Effector memory CD4-positive, alpha-beta T cell (primary cell): ENCODE measurements at regions not wholly inside any gene's neighbourhood (a gene's known extent, or its start where the extent isn't known, plus 50 kb on each side); places are given as distances from the start of the nearest gene placed in this dataset.

Experiments used
- DNase-seq, 3 donors: peaks; one replicate each; pipeline ENCODE4 v3.0.0-alpha.2; 2020
- H3K27ac ChIP-seq: 2 replicates; pipeline ENCODE4 v1.7.0; 2013; ENCODE audit warnings: mild to moderate bottlenecking, low read length, moderate library complexity; ENCODE audit not compliant: insufficient read depth, poor library complexity, severe bottlenecking
- H3K27me3 ChIP-seq: replicated peaks from 2 replicates; pipeline ENCODE4 v1.7.0; 2013; ENCODE audit warnings: mild to moderate bottlenecking, low read length; ENCODE audit not compliant: insufficient read depth, control insufficient read depth, poor library complexity, severe bottlenecking
- H3K36me3 ChIP-seq: 2 replicates; pipeline ENCODE4 v1.7.0; 2013; ENCODE audit warnings: mild to moderate bottlenecking, low read length, moderate library complexity; ENCODE audit not compliant: control insufficient read depth, insufficient read depth
- H3K4me1 ChIP-seq: 2 replicates; pipeline ENCODE4 v1.7.0; 2013; ENCODE audit warnings: low read length, mild to moderate bottlenecking; ENCODE audit not compliant: control insufficient read depth, insufficient read depth, poor library complexity, severe bottlenecking
- H3K4me3 ChIP-seq: 2 replicates; pipeline ENCODE4 v1.7.0; 2013; ENCODE audit warnings: low read length, low read depth, mild to moderate bottlenecking; ENCODE audit not compliant: insufficient read depth, poor library complexity, severe bottlenecking
- H3K9me3 ChIP-seq: 2 replicates; pipeline ENCODE4 v1.7.0; 2013; ENCODE audit warnings: mild to moderate bottlenecking, low read length, moderate library complexity; ENCODE audit not compliant: control insufficient read depth

GRCh38 chr6:14273191-14273590 lies 155.6 kb downstream of the CD83 start:
- Histone ChIP-seq H3K27me3 (no peaks in the 10 kb centered on the region), H3K9me3 (no peaks in the 10 kb centered on the region), H3K4me3 (no peak overlapping the region), H3K36me3 (no peaks in the 10 kb centered on the region), H3K27ac (no peak overlapping the region), H3K4me1 (peaks cover 29% of the 10 kb centered on the region)
- DNase-seq: no peak

- H3K27ac ChIP-seq: no peak overlapping the region
- no peak for DNase-seq
- H3K4me3 ChIP-seq: no peak overlapping the region
- no peaks in the 10 kb centered on the region for H3K27me3 ChIP-seq
- no peaks in the 10 kb centered on the region for H3K36me3 ChIP-seq
- H3K4me1 ChIP-seq: peaks cover 29% of the 10 kb centered on the region
- no peaks in the 10 kb centered on the region for H3K9me3 ChIP-seq
These were observed 156.4 kb downstream of the CD83 start for GRCh38 chr6:14274016-14274415.

GRCh38 chr6:14274546-14275492 lies 157.2 kb downstream of the CD83 start:
- peaks cover 29% of the 10 kb centered on the region for H3K4me1 ChIP-seq
- no peak overlapping the region for H3K27ac ChIP-seq
- H3K9me3 ChIP-seq: no peaks in the 10 kb centered on the region
- no peak for DNase-seq
- no peaks in the 10 kb centered on the region for H3K27me3 ChIP-seq
- H3K4me3 ChIP-seq: no peak overlapping the region
- no peaks in the 10 kb centered on the region for H3K36me3 ChIP-seq

GRCh38 chr6:14275493-14275851 lies 157.9 kb downstream of the CD83 start:
- Histone ChIP-seq H3K27ac (no peak overlapping the region), H3K4me1 (peaks cover 29% of the 10 kb centered on the region), H3K4me3 (no peak overlapping the region), H3K36me3 (no peaks in the 10 kb centered on the region), H3K9me3 (no peaks in the 10 kb centered on the region), H3K27me3 (no peaks in the 10 kb centered on the region)
- DNase-seq: no peak

GRCh38 chr6:14276071-14276470 lies 158.5 kb downstream of the CD83 start:
- H3K4me1 ChIP-seq: peaks cover 27% of the 10 kb centered on the region
- H3K4me3 ChIP-seq: no peak overlapping the region
- H3K27me3 ChIP-seq: no peaks in the 10 kb centered on the region
- DNase-seq: no peak
- no peak overlapping the region for H3K27ac ChIP-seq
- no peaks in the 10 kb centered on the region for H3K9me3 ChIP-seq
- H3K36me3 ChIP-seq: no peaks in the 10 kb centered on the region

- Histone ChIP-seq H3K27ac (no peak overlapping the region), H3K4me3 (no peak overlapping the region), H3K27me3 (no peaks in the 10 kb centered on the region), H3K4me1 (peaks cover 26% of the 10 kb centered on the region), H3K36me3 (no peaks in the 10 kb centered on the region), H3K9me3 (no peaks in the 10 kb centered on the region)
- no peak for DNase-seq
These were observed 159.3 kb downstream of the CD83 start for GRCh38 chr6:14276667-14277404.

- no peaks in the 10 kb centered on the region for H3K9me3 ChIP-seq
- H3K4me1 ChIP-seq: peaks cover 26% of the 10 kb centered on the region
- no peaks in the 10 kb centered on the region for H3K27me3 ChIP-seq
- no peak overlapping the region for H3K4me3 ChIP-seq
- H3K36me3 ChIP-seq: no peaks in the 10 kb centered on the region
- DNase-seq: no peak
- H3K27ac ChIP-seq: no peak overlapping the region
These were observed 159.9 kb downstream of the CD83 start for GRCh38 chr6:14277405-14277930.

- DNase-seq: no peak
- H3K9me3 ChIP-seq: no peaks in the 10 kb centered on the region
- no peaks in the 10 kb centered on the region for H3K27me3 ChIP-seq
- H3K36me3 ChIP-seq: no peaks in the 10 kb centered on the region
- no peak overlapping the region for H3K27ac ChIP-seq
- no peak overlapping the region for H3K4me3 ChIP-seq
- peaks cover 26% of the 10 kb centered on the region for H3K4me1 ChIP-seq
These were observed 160.4 kb downstream of the CD83 start for GRCh38 chr6:14278006-14278405.

- no peak for DNase-seq
- Histone ChIP-seq H3K9me3 (no peaks in the 10 kb centered on the region), H3K27me3 (no peaks in the 10 kb centered on the region), H3K4me3 (no peak overlapping the region), H3K27ac (no peak overlapping the region), H3K4me1 (peaks cover 26% of the 10 kb centered on the region), H3K36me3 (no peaks in the 10 kb centered on the region)
These were observed 160.9 kb downstream of the CD83 start for GRCh38 chr6:14278446-14278845.

GRCh38 chr6:14280006-14280510 lies 162.5 kb downstream of the CD83 start:
- Histone ChIP-seq H3K9me3 (no peaks in the 10 kb centered on the region), H3K27ac (no peak overlapping the region), H3K4me1 (peaks cover 26% of the 10 kb centered on the region), H3K36me3 (no peaks in the 10 kb centered on the region), H3K4me3 (no peak overlapping the region), H3K27me3 (no peaks in the 10 kb centered on the region)
- DNase-seq: no peak
